HCT116 (cell line): ENCODE measurements at regions not wholly inside any gene's neighbourhood (a gene's known extent, or its start where the extent isn't known, plus 50 kb on each side); places are given as distances from the start of the nearest gene placed in this dataset.

ENCODE experiments used
- CEBPB ChIP-seq: IDR thresholded peaks from 2 replicates; pipeline ENCODE4 v1.6.1; 2012; ENCODE audit warnings: low read depth
- CTCF ChIP-seq, 3 experiments: fragments of 200-600 bp in 1 of 3; sonication (generic) in 1 of 3; IDR thresholded peaks in 2 of 3; conservative IDR thresholded peaks in 1 of 3; 2 replicates each; pipeline ENCODE4 v1.5.1; 2012 to 2017; ENCODE audit warnings: low read depth in 2 of 3, low read length in 2 of 3, antibody characterized with exemption in 1 of 3, borderline replicate concordance in 1 of 3, control low read depth in 1 of 3, mild to moderate bottlenecking in 1 of 3, mixed read lengths in 1 of 3, mixed run types in 1 of 3, moderate library complexity in 1 of 3; ENCODE audit not compliant: insufficient read depth in 1 of 3
- ELF1 ChIP-seq: IDR thresholded peaks from 2 replicates; pipeline ENCODE4 v1.6.1; 2012; ENCODE audit warnings: low read depth, borderline replicate concordance
- EZH2 ChIP-seq: fragments of 200-600 bp; sonication (generic); IDR thresholded peaks from 2 replicates; pipeline ENCODE4 v1.6.1; 2017; ENCODE audit warnings: antibody characterized with exemption, mixed run types
- POLR2A ChIP-seq: IDR thresholded peaks from 2 replicates; pipeline ENCODE4 v1.7.0; 2011; ENCODE audit warnings: borderline replicate concordance; ENCODE audit not compliant: insufficient read depth, insufficient read length; ENCODE audit errors: extremely low read depth
- POLR2AphosphoS5 ChIP-seq: IDR thresholded peaks from 2 replicates; pipeline ENCODE4 v1.6.1; 2011; ENCODE audit warnings: mild to moderate bottlenecking, low read depth, low read length, moderate library complexity
- RAD21 ChIP-seq: IDR thresholded peaks from 2 replicates; pipeline ENCODE4 v1.6.1; 2012; ENCODE audit warnings: low read depth, mild to moderate bottlenecking
- SIN3A ChIP-seq: IDR thresholded peaks from 2 replicates; pipeline ENCODE4 v1.6.1; 2012; ENCODE audit warnings: low read depth
- SP1 ChIP-seq: IDR thresholded peaks from 2 replicates; pipeline ENCODE4 v1.6.1; 2012; ENCODE audit warnings: low read depth
- TCF7L2 ChIP-seq: IDR thresholded peaks from 2 replicates; pipeline ENCODE4 v1.7.0; 2011; ENCODE audit warnings: borderline replicate concordance, inconsistent platforms; ENCODE audit not compliant: insufficient read depth, insufficient read length; ENCODE audit errors: extremely low read depth
- YY1 ChIP-seq: IDR thresholded peaks from 2 replicates; pipeline ENCODE4 v1.6.1; 2011; ENCODE audit warnings: low read length, low read depth, moderate library complexity, mild to moderate bottlenecking; ENCODE audit not compliant: insufficient replicate concordance; ENCODE audit errors: extremely low read depth
- ZBTB33 ChIP-seq: IDR thresholded peaks from 2 replicates; pipeline ENCODE4 v1.6.1; 2011; ENCODE audit warnings: mild to moderate bottlenecking, low read length, moderate library complexity; ENCODE audit not compliant: insufficient replicate concordance; ENCODE audit errors: extremely low read depth
- ZFX ChIP-seq: fragments of 450-650 bp; IDR thresholded peaks from 2 replicates; pipeline ENCODE4 v1.6.1; 2017
- ZNF274 ChIP-seq: fragments of 200-500 bp; sonication (Bioruptor generic); IDR thresholded peaks from 2 replicates; pipeline ENCODE4 v1.6.1; 2014; ENCODE audit warnings: mild to moderate bottlenecking, low read depth, low read length, inconsistent platforms

GRCh38 chr5:19369048-19369447 is 619.0 kb downstream of the CDH18 start:
- TF ChIP-seq POLR2AphosphoS5 (no peak), POLR2A (no peak), EZH2 (no peak), CTCF (IDR thresholded peaks at IDR 0.05 in 2 of 3, conservative IDR thresholded peaks at IDR 0.05 in 1 of 3; ENCODE audit: borderline replicate concordance in 1 of 3, insufficient read depth in 1 of 3, low read depth in 2 of 3, low read length in 2 of 3) (no peak), ZBTB33 (no peak), ELF1 (no peak), ZFX (no peak), RAD21 (no peak), CEBPB (no peak), ZNF274 (no peak), TCF7L2 (no peak), SP1 (no peak), YY1 (no peak), SIN3A (no peak)
